HepG2 (cell line): ENCODE measurements at regions not wholly inside any gene's neighbourhood (a gene's known extent, or its start where the extent isn't known, plus 50 kb on each side); places are given as distances from the start of the nearest gene placed in this dataset.
A peak's percentile ranks its signal among the peaks of the same experiment; 100 is the strongest.

Experiments
- ATAC-seq: fragments of 200-7000 bp; cut with Tn5 transposase; 3 replicates; pipeline ENCODE4 v1.9.1; 2020; ENCODE audit warnings: mild to moderate bottlenecking, moderate library complexity
- BruUV-seq: library from RNA; stranded (reverse); fragments of 400-500 nt; replicated peaks from 2 replicates; lab custom pipeline; 2021; lab: Mats Ljungman, UMichigan
- CTCF ChIA-PET: fragments of 300-600 bp; formaldehyde crosslinking; extraction: SDS; loops from one replicate; lab custom pipeline; 2021; ENCODE audit warnings: low total read pairs, inconsistent platforms, low intra/inter-chr PET ratio; lab: Yijun Ruan, JAX
- POLR2A ChIA-PET: fragments of 350-600 bp; sonication (Branson Sonifier 250); formaldehyde crosslinking; loops from one replicate; lab custom pipeline; 2020; ENCODE audit warnings: antibody characterized with exemption, inconsistent platforms; lab: Yijun Ruan, JAX
- DNase-seq: peaks from one replicate; pipeline ENCODE4 v3.0.0-alpha.2; 2015; ENCODE audit warnings: low spot score
- FAIRE-seq: peaks from 3 replicates; lab custom pipeline; 2011; peaks lifted over from hg19 to GRCh38; lab: Jason Lieb, UNC
- H2AFZ ChIP-seq: one replicate; pipeline ENCODE4 v1.6.1; 2011; ENCODE audit warnings: low read length, inconsistent platforms
- H3K27ac ChIP-seq: fragments of 300-600 bp; 3 replicates; pipeline ENCODE4 v1.8.0; 2011; ENCODE audit warnings: mixed run types, mild to moderate bottlenecking, mixed read lengths, low read length, inconsistent platforms; ENCODE audit not compliant: insufficient read depth; ENCODE audit errors: extremely low read length
- H3K27me3 ChIP-seq, 2 experiments: fragments of 200-600 bp in 1 of 2; 2 replicates in 1 of 2; 3 replicates in 1 of 2; pipeline versions ENCODE4 v1.6.0 to v1.8.0; 2011; ENCODE audit warnings: low read length in 2 of 2, mild to moderate bottlenecking in 2 of 2, moderate library complexity in 2 of 2, inconsistent platforms in 1 of 2; ENCODE audit not compliant: insufficient read depth in 2 of 2, control insufficient read depth in 1 of 2
- H3K36me3 ChIP-seq, 2 experiments: fragments of 200-600 bp in 1 of 2; replicated peaks in 1 of 2; 2 replicates in 1 of 2; 3 replicates in 1 of 2; pipeline versions ENCODE4 v1.5.1 to v1.8.0; 2011; ENCODE audit warnings: low read length in 2 of 2, inconsistent platforms in 1 of 2; ENCODE audit not compliant: insufficient read depth in 2 of 2, control insufficient read depth in 1 of 2
- H3K4me1 ChIP-seq: 2 replicates; pipeline ENCODE4 v1.5.1; 2012; ENCODE audit warnings: low read length, inconsistent platforms; ENCODE audit not compliant: insufficient read depth
- H3K4me2 ChIP-seq: 2 replicates; pipeline ENCODE4 v1.6.0; 2011; ENCODE audit warnings: low read depth, low read length, inconsistent platforms
- H3K4me3 ChIP-seq, 3 experiments: fragments of 200-600 bp in 1 of 3; sonication (generic), shearing (Covaris generic) in 1 of 3; replicated peaks in 1 of 3; 2 replicates each; pipeline ENCODE4 v1.5.1; 2011 to 2016; ENCODE audit warnings: low read length in 3 of 3, inconsistent platforms in 2 of 3, low read depth in 2 of 3, mild to moderate bottlenecking in 2 of 3, control low read depth in 1 of 3, mixed read lengths in 1 of 3; ENCODE audit not compliant: insufficient read depth in 1 of 3
- H3K79me2 ChIP-seq: one replicate; pipeline ENCODE4 v1.6.1; 2011; ENCODE audit warnings: low read length, inconsistent platforms; ENCODE audit not compliant: insufficient read depth
- H3K9ac ChIP-seq: 2 replicates; pipeline ENCODE4 v1.6.0; 2011; ENCODE audit warnings: mild to moderate bottlenecking, low read depth, low read length, inconsistent platforms; ENCODE audit not compliant: insufficient read depth
- H3K9me3 ChIP-seq: 2 replicates; pipeline ENCODE4 v1.5.1; 2012; ENCODE audit warnings: mild to moderate bottlenecking, low read length
- H4K20me1 ChIP-seq: 2 replicates; pipeline ENCODE4 v1.6.0; 2011; ENCODE audit warnings: inconsistent platforms, mild to moderate bottlenecking, low read length, moderate library complexity; ENCODE audit not compliant: insufficient read depth
- CENPT ChIP-seq: sonication (generic); formaldehyde crosslinking; IDR thresholded peaks from 2 replicates; pipeline ENCODE4 v1.8.0; 2022; ENCODE audit warnings: low read depth, mild to moderate bottlenecking, moderate library complexity, missing genetic modification reagents
- CHD2 ChIP-seq: IDR thresholded peaks from 2 replicates; pipeline ENCODE4 v1.6.1; 2011; ENCODE audit warnings: low read depth, low read length, improper control_type of control experiment
- CTCF ChIP-seq: sonication (generic); formaldehyde crosslinking; IDR thresholded peaks from 2 replicates; pipeline ENCODE4 v1.5.0; 2020; ENCODE audit warnings: mild to moderate bottlenecking, missing genetic modification reagents, moderate library complexity
- E2F1 ChIP-seq: sonication (generic); formaldehyde crosslinking; IDR thresholded peaks from 2 replicates; pipeline ENCODE4 v1.5.0; 2020; ENCODE audit warnings: missing genetic modification reagents
- FOSL2 ChIP-seq: sonication (generic); formaldehyde crosslinking; IDR thresholded peaks from 2 replicates; pipeline ENCODE4 v1.4.0; 2020; ENCODE audit warnings: missing genetic modification reagents
- NFKB2 ChIP-seq: sonication (generic); formaldehyde crosslinking; IDR thresholded peaks from 2 replicates; pipeline ENCODE4 v1.4.0; 2020; ENCODE audit warnings: missing genetic modification reagents, borderline replicate concordance
- NR2F6 ChIP-seq, 2 experiments: IDR thresholded peaks; 2 replicates each; pipeline ENCODE4 v1.6.1; 2016; ENCODE audit warnings: antibody characterized with exemption in 1 of 2, mild to moderate bottlenecking in 1 of 2
- RAD21 ChIP-seq: fragments of 450-650 bp; formaldehyde crosslinking; IDR thresholded peaks from 2 replicates; pipeline ENCODE4 v1.5.0; 2020; ENCODE audit warnings: mild to moderate bottlenecking
- RARG ChIP-seq: sonication (generic); formaldehyde crosslinking; IDR thresholded peaks from 2 replicates; pipeline ENCODE4 v1.4.0; 2020; ENCODE audit warnings: low read depth, mild to moderate bottlenecking, missing genetic modification reagents
- SMC3 ChIP-seq: IDR thresholded peaks from 2 replicates; pipeline ENCODE4 v1.6.1; 2011; ENCODE audit warnings: low read length, improper control_type of control experiment
- SP5 ChIP-seq: IDR thresholded peaks from 2 replicates; pipeline ENCODE4 v1.6.1; 2016; ENCODE audit warnings: low read depth, borderline replicate concordance
- TFAP4 ChIP-seq: sonication (generic); IDR thresholded peaks from 2 replicates; pipeline ENCODE4 v1.6.1; 2016; ENCODE audit warnings: low read depth, borderline replicate concordance
- TOE1 ChIP-seq: sonication (generic); formaldehyde crosslinking; IDR thresholded peaks from 2 replicates; pipeline ENCODE4 v1.4.0; 2020; ENCODE audit warnings: mild to moderate bottlenecking, missing genetic modification reagents
- ZFP1 ChIP-seq: IDR thresholded peaks from 2 replicates; pipeline ENCODE4 v1.6.1; 2016
- ZFP36L2 ChIP-seq: sonication (generic); formaldehyde crosslinking; IDR thresholded peaks from 2 replicates; pipeline ENCODE4 v1.4.0; 2020; ENCODE audit warnings: missing genetic modification reagents
- ZFYVE20 ChIP-seq: sonication (generic); formaldehyde crosslinking; IDR thresholded peaks from 2 replicates; pipeline ENCODE4 v1.8.0; 2023; ENCODE audit warnings: low read depth, mild to moderate bottlenecking, moderate library complexity, missing genetic modification reagents, borderline replicate concordance
- ZNF317 ChIP-seq: sonication (generic); formaldehyde crosslinking; IDR thresholded peaks from 2 replicates; pipeline ENCODE4 v1.5.0; 2020; ENCODE audit warnings: mild to moderate bottlenecking, missing genetic modification reagents
- ZNF331 ChIP-seq: sonication (generic); formaldehyde crosslinking; IDR thresholded peaks from 2 replicates; pipeline ENCODE4 v1.4.0; 2020; ENCODE audit warnings: missing genetic modification reagents
- ZNF549 ChIP-seq: sonication (generic); formaldehyde crosslinking; IDR thresholded peaks from 2 replicates; pipeline ENCODE4 v1.5.0; 2020; ENCODE audit warnings: missing genetic modification reagents
- ZNF569 ChIP-seq: sonication (generic); formaldehyde crosslinking; IDR thresholded peaks from 2 replicates; pipeline ENCODE4 v1.5.0; 2020; ENCODE audit warnings: mild to moderate bottlenecking, missing genetic modification reagents, moderate library complexity, borderline replicate concordance
- ZNF780A ChIP-seq: sonication (generic); formaldehyde crosslinking; IDR thresholded peaks from 2 replicates; pipeline ENCODE4 v1.8.0; 2022; ENCODE audit warnings: mild to moderate bottlenecking, missing genetic modification reagents, moderate library complexity
- WGBS: methylation state at CpG from one replicate; pipeline ENCODE4 v1.1.6; 2017; ENCODE audit warnings: low lambda C conversion rate; 5-methylcytosine and 5-hydroxymethylcytosine counted together
- in situ Hi-C: cut with HindIII; loops from 2 replicates; pipeline ENCODE4 v1.10.0; 2017; ENCODE audit warnings: low pct_unique_long_range_greater_than_20kb; ENCODE audit not compliant: extremely low pct_ligation_motif_present
- intact Hi-C: fragments of 100-400 bp; cut with micrococcal nuclease; formaldehyde crosslinking; loops from one replicate; pipeline ENCODE4 v1.10.0; 2022; ENCODE audit not compliant: unreplicated experiment

GRCh38 chr4:34953145-34953799, 1291.0 kb downstream of the ARAP2 start:
- ChIA-PET POLR2A (no interaction called here), CTCF (no interaction called here)
- Histone ChIP-seq H3K36me3 (no peaks in the 10 kb centered on the region), H3K9me3 (no peaks in the 10 kb centered on the region), H3K4me1 (no peaks in the 10 kb centered on the region), H4K20me1 (no peaks in the 10 kb centered on the region), H3K4me3 (no peak overlapping the region), H3K27ac (no peak overlapping the region), H2AFZ (no peak overlapping the region), H3K9ac (no peak overlapping the region), H3K79me2 (no peaks in the 10 kb centered on the region), H3K27me3 (no peaks in the 10 kb centered on the region), H3K4me2 (no peak overlapping the region)
- no TSS peak for BruUV-seq
- ATAC-seq (peak; percentile 100), DNase-seq (peak; percentile 58), FAIRE-seq (peak; percentile 60)
- intact Hi-C loops (loop anchor here (10.0 kb wide), 1 partner anchor 982 kb away; no protein-coding TSS in a partner anchor), in situ Hi-C loops (no loop called here)
- whole genome bisulfite sequencing: 2% methylated on average over 7 of the region's 9 CpGs
- TF ChIP-seq ZNF317 (CRISPR knock-in tag) (no peak), TFAP4 (peak; percentile 41; the same call in 1 of the 2 replicates), CENPT (CRISPR knock-in tag) (no peak), CTCF (CRISPR knock-in tag) (peak; percentile 64), E2F1 (no peak), ZNF549 (CRISPR knock-in tag) (no peak), RARG (CRISPR knock-in tag) (no peak), ZNF569 (CRISPR knock-in tag) (no peak), SMC3 (peak; percentile 30; the same call in 1 of the 2 replicates), FOSL2 (CRISPR knock-in tag) (no peak), ZNF331 (CRISPR knock-in tag) (0 out of 2 replicates have a peak, but pooled peaks have one; percentile 28), NFKB2 (no peak), ZFYVE20 (CRISPR knock-in tag) (no peak), NR2F6 (IDR thresholded peaks at IDR 0.05) (no peak), NR2F6 (CRISPR knock-in tag; IDR thresholded peaks at IDR 0.05) (no peak), RAD21 (0 out of 2 replicates have a peak, but pooled peaks have one; percentile 39), ZFP1 (CRISPR knock-in tag) (no peak), ZFP36L2 (no peak), TOE1 (CRISPR knock-in tag) (no peak), SP5 (CRISPR knock-in tag) (no peak), ZNF780A (CRISPR knock-in tag) (no peak), CHD2 (no peak)
